Suprapubic skin (tissue), 4 donors: ENCODE measurements at regions not wholly inside any gene's neighbourhood (a gene's known extent, or its start where the extent isn't known, plus 50 kb on each side); places are given as distances from the start of the nearest gene placed in this dataset.

Experiments used
- DNase-seq, 2 donors: peaks; one replicate each; pipeline ENCODE4 v3.0.0-alpha.2; 2019; ENCODE audit warnings: low spot score in 2 of 2
- H3K27ac ChIP-seq: fragments of 200-600 bp; sonication (generic); one replicate; pipeline ENCODE4 v1.5.1; 2019
- H3K27me3 ChIP-seq: fragments of 200-600 bp; sonication (generic); one replicate; pipeline ENCODE4 v1.5.1; 2019
- H3K36me3 ChIP-seq: fragments of 200-600 bp; sonication (generic); one replicate; pipeline ENCODE4 v1.5.1; 2019
- H3K4me1 ChIP-seq: fragments of 200-600 bp; sonication (generic); one replicate; pipeline ENCODE4 v1.5.1; 2019
- H3K4me3 ChIP-seq: fragments of 200-600 bp; sonication (generic); one replicate; pipeline ENCODE4 v1.5.1; 2019; ENCODE audit warnings: mild to moderate bottlenecking
- H3K9me3 ChIP-seq: fragments of 200-600 bp; sonication (generic); one replicate; pipeline ENCODE4 v1.5.1; 2019
- CTCF ChIP-seq, 2 donors: fragments of 200-600 bp in 1 of 2; fragments of 450-650 bp in 1 of 2; sonication (generic) in 1 of 2; IDR thresholded peaks; one replicate each; pipeline ENCODE4 v1.5.1; 2016 to 2019; ENCODE audit warnings: antibody characterized with exemption in 2 of 2, mild to moderate bottlenecking in 1 of 2, moderate library complexity in 1 of 2
- EP300 ChIP-seq: sonication (generic); formaldehyde crosslinking; IDR thresholded peaks from one replicate; pipeline ENCODE4 v1.6.1; 2017; ENCODE audit warnings: antibody characterized with exemption
- POLR2A ChIP-seq, 2 donors: fragments of 450-650 bp; IDR thresholded peaks; one replicate each; pipeline ENCODE4 v1.6.1; 2017; ENCODE audit warnings: antibody characterized with exemption in 2 of 2, mild to moderate bottlenecking in 2 of 2, moderate library complexity in 2 of 2
- POLR2AphosphoS5 ChIP-seq, 3 donors: sonication (generic); formaldehyde crosslinking; IDR thresholded peaks; one replicate each; pipeline ENCODE4 v1.6.1; 2017; ENCODE audit warnings: antibody characterized with exemption in 3 of 3
- WGBS: methylation state at CpG from one replicate; pipeline ENCODE4 v1.1.5; 2018; 5-methylcytosine and 5-hydroxymethylcytosine counted together

GRCh38 chr5:96031811-96032261 is 70.2 kb upstream of the ELL2 start:
- no peak for DNase-seq
- Histone ChIP-seq H3K4me3 (no peak overlapping the region), H3K9me3 (no peaks in the 10 kb centered on the region), H3K27ac (no peak overlapping the region), H3K27me3 (no peaks in the 10 kb centered on the region), H3K4me1 (peaks cover 12% of the 10 kb centered on the region), H3K36me3 (no peaks in the 10 kb centered on the region)
- 100% methylated on average over 1 of the region's 1 CpG for WGBS
- no peak for TF ChIP-seq POLR2AphosphoS5 (IDR thresholded peaks at IDR 0.05)
- no peak for TF ChIP-seq CTCF (IDR thresholded peaks at IDR 0.05)
- TF ChIP-seq POLR2A (IDR thresholded peaks at IDR 0.05), result no peak
- no peak for TF ChIP-seq EP300

DNA sequence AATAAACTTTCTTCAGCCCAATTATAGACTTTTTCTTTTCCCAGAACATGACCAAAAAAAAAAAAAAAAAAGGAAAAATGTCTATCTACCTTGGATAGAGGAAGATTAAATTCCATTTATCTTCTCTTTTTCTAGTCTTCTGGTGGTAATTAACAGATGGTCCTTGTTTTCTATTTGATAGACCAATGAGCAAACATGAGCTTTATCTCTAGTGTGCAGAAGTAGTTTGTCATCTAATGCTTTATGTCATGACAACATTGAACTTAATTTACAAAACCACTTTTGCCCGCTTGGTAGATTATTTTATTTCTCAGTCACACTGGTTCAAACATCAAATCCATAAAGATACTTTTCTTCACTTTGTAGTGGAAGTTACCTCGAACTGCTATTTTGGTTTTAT is 69.5 kb upstream of the ELL2 start:
- TF ChIP-seq POLR2A (IDR thresholded peaks at IDR 0.05) (no peak), CTCF (IDR thresholded peaks at IDR 0.05) (no peak), POLR2AphosphoS5 (IDR thresholded peaks at IDR 0.05) (no peak), EP300 (no peak)
- Histone ChIP-seq H3K27me3 (no peaks in the 10 kb centered on the region), H3K4me1 (peaks cover 16% of the 10 kb centered on the region), H3K4me3 (no peak overlapping the region), H3K36me3 (no peaks in the 10 kb centered on the region), H3K9me3 (no peaks in the 10 kb centered on the region), H3K27ac (no peak overlapping the region)
- DNase-seq, result no peak
- 91% methylated on average over 2 of the region's 2 CpGs for WGBS

DNA sequence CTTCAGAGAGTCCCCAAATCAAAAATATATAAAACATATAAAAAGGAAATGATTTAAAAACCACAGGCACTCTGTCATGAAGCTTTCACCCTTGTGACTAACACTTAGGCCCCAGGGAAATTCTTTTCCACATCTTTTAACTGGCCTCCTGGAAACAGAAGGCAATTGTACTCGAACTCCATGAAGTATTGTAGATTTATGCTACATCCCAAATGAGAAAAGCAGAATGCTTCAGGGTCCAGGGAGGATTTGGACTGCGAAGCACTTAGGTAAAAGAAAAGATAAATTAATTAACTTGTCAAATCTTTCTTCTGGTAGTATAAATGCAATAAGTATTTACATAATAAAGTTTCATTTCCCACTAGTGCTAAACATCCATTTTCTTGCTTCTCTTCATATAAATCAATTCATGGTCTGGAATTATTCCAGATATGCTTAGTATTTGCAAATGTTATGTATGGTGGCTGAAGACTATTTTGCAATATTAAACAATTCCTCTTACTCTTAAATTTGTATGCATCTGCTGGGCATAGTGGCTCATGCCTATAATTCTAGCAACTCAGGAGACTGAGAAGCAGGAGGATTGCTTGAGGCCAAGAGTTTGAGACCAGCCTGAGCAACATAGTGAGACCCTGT is 64.9 kb upstream of the ELL2 start:
- DNase-seq, result no peak
- no peaks in the 10 kb centered on the region for H3K27me3 ChIP-seq
- H3K4me3 ChIP-seq, result no peak overlapping the region
- TF ChIP-seq POLR2AphosphoS5 (IDR thresholded peaks at IDR 0.05), result no peak
- no peak for TF ChIP-seq POLR2A (IDR thresholded peaks at IDR 0.05)
- TF ChIP-seq EP300, result no peak
- no peak for TF ChIP-seq CTCF (IDR thresholded peaks at IDR 0.05)
- no peaks in the 10 kb centered on the region for H3K9me3 ChIP-seq
- peak overlapping the region; percentile 41 for H3K27ac ChIP-seq
- WGBS, result 57% methylated on average over 2 of the region's 2 CpGs
- H3K36me3 ChIP-seq, result no peaks in the 10 kb centered on the region
- H3K4me1 ChIP-seq, result peaks cover 37% of the 10 kb centered on the region

DNA sequence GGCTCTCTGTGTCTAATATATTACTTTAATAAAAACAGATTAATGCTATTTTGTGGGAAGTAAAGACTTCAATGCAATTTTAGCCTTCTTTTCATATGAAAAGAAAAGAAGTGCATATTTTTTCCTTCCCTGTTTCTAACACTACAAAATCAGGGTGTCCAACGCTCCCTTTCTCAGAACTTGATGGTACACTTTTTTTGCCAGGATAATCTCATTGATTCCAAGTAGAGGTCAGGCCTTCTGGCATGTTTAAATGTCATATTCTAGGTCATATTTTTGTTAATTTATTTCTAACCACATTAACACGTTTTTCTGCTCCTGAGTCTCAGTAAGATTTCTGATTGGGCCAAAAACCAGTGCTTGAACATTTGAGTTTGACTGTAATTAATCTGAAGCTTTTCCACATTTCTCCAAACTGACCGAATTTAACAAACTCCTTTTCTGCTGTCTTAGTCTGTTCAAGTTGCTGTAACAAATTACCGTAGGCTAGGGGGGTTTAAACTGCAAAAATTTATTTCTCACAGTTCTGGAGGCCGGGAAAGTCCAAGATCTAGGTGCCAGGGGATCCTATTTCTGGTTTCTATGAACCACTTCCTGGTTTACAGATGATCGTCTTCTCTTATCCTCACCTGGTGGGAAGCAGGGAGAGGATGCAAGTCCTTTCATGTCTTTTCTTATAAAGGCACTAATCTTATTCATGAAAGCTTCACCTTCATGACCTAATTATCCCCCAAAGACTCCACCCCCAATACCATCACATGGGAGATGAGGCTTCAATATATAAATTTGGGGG is 63.2 kb upstream of the ELL2 start:
- H3K9me3 ChIP-seq, result no peaks in the 10 kb centered on the region
- no peaks in the 10 kb centered on the region for H3K27me3 ChIP-seq
- no peaks in the 10 kb centered on the region for H3K36me3 ChIP-seq
- H3K4me1 ChIP-seq, result peaks cover 37% of the 10 kb centered on the region
- H3K4me3 ChIP-seq, result no peak overlapping the region
- WGBS, result 45% methylated on average over 6 of the region's 6 CpGs
- peak overlapping the region; percentile 7 for H3K27ac ChIP-seq
- DNase-seq, result no peak
- TF ChIP-seq CTCF (IDR thresholded peaks at IDR 0.05) (no peak), POLR2A (IDR thresholded peaks at IDR 0.05) (no peak), EP300 (no peak), POLR2AphosphoS5 (IDR thresholded peaks at IDR 0.05) (no peak)

GRCh38 chr5:96023518-96023917 is 61.9 kb upstream of the ELL2 start:
- H3K9me3 ChIP-seq, result no peaks in the 10 kb centered on the region
- no peak overlapping the region for H3K27ac ChIP-seq
- H3K4me3 ChIP-seq, result no peak overlapping the region
- no peaks in the 10 kb centered on the region for H3K36me3 ChIP-seq
- no peak for DNase-seq
- 63% methylated on average over 2 of the region's 2 CpGs for WGBS
- H3K4me1 ChIP-seq, result peaks cover 37% of the 10 kb centered on the region
- no peaks in the 10 kb centered on the region for H3K27me3 ChIP-seq
- TF ChIP-seq CTCF (IDR thresholded peaks at IDR 0.05), result no peak
